Amniotic stem cell (primary cell): ENCODE measurements at regions not wholly inside any gene's neighbourhood (a gene's known extent, or its start where the extent isn't known, plus 50 kb on each side); places are given as distances from the start of the nearest gene placed in this dataset.

Source experiments
- DNase-seq: peaks from one replicate; lab custom pipeline; 2025; lab: John Stamatoyannopoulos, UW

DNA sequence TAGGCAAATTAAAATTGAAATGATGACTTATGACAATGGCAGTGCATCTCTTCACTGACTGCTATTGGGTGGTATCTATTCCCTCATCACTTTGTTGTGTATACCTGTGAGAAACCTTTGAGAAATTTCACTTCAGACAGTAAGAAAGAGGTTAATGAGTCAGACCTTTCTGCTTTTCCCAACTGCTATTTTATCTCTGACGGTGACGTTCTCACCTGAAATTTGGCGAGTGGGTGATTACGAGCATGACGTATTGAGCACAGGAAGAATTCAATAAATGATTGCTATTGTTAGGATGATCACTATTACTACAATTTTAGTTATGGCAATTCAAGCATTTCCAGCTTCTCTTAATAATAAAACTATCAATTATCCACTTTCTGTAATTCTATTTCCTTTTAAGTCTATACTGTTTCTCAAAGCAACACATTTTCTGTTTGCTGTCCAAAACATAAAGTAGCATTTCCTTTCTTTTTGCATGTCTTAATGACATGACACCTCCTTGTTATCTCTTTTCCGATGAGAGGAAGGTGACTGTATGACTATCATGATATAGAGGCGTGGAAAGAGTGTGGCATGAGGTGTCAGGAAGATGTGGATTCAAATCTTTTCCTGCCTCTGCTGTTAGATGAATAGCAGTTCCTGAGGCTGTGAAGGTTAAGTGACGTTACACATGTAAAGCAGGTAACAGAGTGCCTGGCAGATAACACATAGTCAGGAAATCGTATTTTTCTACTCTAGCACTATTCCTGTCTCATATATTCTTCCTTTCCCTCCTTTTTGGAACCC, 504.9 kb upstream of the SEMA6D start:
- no peak for DNase-seq

DNA sequence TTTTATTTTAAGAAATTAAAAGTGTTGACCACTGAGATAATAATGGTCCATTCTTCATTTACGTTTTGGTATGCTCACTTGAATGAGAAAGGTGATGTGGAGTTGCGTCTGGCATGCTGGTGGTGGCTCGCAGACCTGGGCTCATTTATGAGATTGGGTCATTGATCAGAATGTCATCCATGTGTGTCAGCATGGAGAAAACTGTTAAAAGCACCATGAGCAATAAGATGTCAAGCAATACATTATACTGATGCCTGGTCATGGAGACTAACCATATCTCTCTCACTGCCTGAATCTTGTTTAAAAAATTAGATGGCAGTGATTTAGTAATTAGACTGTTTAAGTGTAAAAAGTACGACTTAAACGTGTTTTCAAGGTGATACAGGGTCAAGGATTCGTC, 503.4 kb upstream of the SEMA6D start:
- DNase-seq: no peak

DNA sequence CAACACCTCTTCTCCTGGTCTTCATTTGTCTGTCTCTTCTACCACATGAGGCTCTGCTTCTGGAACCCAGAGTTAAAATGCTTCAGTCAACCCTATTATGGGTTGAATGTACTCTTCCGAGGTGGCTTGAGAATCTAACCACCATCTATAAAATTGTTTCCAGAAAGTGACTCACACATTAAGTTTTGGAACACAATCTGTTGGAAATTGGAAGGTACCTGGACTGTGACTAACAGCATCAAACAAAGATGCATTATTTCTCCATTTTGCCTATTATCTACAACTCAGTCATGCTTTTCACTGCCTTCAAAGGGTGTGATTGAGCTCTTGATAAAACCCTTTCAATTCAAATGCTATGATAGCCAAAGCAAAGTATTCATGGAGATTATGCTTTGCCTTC, 499.0 kb upstream of the SEMA6D start:
- DNase-seq: no peak

DNA sequence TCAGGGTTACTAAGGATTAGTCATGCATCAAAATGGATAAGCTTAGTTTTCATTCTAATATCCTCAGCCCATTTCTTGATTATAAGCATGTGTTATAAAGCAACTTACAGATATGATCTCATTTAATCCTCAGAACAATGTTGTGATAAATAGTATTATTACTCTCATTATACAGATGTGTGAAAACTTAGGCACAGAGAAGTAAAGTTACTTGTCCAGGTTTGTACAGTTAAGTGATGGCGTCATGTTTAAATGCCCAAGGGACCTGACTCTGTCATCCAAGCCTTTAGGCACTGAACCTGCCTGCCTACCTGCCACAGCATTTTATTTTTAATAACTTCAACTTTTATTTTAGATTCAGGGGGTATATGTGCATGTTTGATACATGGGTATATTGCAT, 472.9 kb upstream of the SEMA6D start:
- no peak for DNase-seq

DNA sequence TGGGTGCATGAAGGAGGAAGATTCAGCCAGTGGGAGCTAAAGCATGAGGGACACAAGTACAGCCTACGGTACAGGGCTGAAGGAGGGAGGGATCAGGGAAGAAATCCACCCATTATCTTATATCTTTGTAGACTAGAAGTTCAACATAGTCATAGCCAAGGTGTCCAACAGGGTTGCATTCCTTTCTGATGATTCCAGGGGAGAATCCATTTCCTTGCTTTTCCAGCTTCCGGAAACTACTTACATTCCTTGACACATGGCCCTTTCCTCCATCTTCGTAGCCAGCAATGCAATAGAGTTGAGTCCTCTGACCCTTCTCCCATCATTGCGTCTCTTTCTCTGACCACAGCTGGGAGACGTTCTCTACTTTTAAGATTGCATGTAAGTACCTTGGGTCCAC, 471.0 kb upstream of the SEMA6D start:
- no peak for DNase-seq

DNA sequence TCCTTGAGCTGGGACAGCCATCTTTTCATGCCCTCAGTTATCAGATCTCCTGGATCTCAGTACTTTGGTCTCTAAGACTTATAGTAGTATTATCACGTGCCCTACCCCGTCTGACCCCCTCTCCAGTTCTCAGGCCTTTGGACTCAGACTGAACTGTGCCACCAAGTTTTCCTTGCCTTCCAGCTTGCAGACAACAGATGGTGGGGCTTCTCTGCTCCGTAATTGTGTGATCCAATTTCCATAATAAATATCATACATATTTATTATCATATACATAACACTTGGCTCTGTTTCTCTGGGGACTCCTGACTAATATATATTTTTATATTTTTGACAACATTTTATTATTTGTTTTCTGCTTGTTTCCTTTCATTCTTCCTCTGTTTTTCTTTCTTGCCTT, 458.8 kb upstream of the SEMA6D start:
- no peak for DNase-seq

DNA sequence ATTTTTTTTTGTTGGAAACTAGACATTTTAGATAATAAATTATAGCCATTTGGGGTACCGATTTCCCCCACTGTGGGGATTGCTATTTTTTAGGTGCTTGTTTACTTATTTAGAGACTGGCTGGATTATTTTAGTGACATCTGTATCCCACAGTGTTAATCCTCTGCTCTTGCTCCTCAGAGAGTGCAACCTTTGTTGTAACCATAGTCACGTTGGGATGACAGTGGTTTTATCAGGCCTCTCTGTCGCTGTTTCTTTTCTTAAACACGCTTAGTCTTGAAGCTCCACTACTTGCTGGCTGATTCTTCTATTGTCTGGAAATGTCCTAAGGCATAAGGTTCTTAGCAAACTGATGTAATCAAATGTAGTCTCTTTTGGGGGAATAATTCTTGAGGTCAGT, 451.6 kb upstream of the SEMA6D start:
- no peak for DNase-seq

DNA sequence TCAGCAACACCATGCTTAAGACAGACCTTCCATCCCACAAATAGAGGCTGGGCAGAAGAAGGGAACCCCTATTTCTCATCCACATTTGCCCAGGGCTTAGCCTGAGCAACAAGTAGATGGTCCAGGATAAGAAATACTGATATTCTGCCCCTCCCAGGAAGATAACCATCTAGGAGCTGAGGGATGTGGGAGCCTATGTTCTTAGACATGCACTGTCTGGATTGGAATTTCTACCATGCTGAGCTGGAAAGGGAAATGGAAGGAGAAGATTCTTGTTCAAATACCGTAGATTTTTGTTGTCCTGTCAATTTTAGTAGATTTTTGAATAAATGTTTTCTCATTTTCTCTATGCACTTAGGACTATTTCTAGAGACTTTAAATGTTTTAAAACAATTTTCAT, 450.7 kb upstream of the SEMA6D start:
- DNase-seq: no peak

DNA sequence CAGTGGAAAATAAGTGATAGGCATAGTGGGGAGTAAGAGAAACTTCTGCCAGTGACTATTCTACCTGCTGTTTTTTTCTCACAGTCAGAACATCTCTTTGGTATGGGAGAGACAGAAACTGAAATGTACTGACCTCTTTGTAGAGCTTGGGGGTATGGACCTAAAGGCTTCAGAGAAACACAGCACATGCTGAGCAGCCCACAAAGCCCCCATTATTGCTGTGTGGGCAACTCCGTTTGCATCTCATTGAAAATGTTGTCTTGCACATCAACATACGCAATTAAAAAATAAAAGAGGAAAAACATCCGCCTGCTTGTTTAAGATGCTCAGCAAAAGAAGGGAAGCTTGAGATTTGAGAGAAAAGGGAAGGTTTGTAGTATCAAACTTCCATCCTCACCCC, 443.4 kb upstream of the SEMA6D start:
- DNase-seq: no peak

DNA sequence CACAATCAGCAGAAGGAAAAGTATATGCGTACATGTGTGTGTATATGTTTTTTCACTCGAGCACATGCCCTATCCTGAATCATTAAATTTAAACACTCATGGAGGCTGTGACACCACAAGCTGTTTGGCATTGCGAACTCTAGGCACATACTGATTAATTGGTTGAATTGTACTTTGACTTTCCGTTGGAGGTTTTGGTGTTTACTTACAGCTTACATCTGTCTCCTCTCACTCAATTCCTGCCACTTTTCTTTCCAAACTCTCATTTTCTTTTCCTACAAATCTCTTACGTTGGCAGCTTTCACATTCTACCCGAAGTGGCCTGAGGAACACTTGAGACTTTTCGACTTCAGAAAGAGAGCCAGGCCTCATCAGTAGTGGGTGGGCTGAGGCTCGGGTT, 434.1 kb upstream of the SEMA6D start:
- DNase-seq: no peak

DNA sequence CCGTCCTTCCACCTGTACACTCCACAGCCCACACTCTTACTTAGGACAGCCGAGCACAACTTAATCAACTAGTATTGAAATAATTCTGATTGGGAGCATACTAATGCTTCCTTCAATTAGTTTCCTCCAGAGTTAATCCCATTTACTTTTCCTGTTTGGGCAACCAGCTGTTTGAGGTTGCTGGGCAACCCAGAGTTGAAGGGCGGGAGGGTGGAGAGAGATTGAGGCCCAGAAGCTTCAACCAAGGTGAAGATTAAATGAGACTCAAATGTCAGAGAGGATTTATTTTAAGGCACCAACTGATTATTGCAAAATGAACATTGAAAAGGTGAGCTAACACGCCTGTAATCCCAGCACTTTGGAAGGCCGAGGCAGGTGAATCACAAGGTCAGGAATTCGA, 428.5 kb upstream of the SEMA6D start:
- DNase-seq: no peak

DNA sequence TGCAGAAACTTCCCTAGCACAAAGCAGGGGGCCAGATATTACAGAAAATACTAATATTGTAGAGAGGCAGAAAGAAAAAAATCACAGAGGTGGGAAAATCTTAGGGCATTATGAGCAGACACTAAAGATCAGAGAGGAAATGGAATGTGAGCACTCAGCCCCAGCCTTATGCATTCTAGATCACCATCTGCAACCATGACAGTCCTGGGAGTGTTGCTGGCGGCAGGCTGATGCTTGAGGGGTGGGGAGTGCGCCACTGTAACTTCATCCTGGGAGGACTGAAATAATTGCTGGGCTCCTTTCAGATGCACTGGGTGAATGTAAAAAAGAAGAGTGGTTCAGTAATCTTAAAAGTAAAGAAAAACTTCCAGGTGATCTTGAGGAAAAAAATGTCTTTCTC, 427.6 kb upstream of the SEMA6D start:
- DNase-seq: no peak

DNA sequence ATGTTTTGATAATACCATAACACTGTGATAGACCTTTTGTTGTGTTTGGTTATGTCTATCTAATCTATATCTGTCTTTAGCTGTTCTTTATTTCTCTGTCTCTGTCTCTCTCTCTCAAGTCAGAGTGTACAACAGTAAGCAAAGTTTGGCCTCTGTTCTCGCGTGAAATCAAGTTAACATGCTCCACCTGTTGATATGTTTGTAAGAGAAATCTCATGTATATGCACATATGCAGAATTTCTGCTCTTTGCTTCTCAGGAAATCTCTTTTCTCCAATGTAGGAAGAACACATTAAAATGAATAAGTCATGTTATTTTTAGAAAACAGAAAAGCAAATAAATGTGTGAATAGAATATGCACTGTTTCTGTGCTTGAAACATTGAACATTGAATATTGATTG, 425.5 kb upstream of the SEMA6D start:
- no peak for DNase-seq

DNA sequence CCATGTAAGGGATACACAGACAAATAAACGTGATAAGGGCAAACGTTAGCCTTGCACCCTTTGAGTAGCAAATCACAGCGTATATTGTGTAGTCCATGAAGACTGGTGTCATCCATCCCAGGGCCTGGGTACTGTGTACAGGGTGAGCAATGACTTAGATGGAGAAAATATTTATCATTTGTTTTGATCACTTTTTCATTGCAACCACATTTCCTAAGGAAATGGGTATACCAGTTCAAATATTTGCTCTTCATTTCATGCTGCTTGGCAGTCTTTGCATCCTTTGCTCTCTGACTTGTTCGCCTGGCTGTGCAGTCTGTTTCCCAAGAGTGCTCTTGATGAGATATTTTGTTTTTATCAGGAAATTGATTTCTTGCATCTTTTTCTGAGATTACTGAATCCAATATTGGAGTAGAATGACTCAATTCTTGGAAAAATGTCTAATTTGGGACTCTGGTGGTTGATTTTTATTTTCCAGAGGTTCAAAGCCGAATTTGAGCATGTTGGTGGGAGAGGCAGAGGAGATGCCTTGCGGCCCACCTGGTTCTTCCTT, 424.6 kb upstream of the SEMA6D start:
- no peak for DNase-seq

DNA sequence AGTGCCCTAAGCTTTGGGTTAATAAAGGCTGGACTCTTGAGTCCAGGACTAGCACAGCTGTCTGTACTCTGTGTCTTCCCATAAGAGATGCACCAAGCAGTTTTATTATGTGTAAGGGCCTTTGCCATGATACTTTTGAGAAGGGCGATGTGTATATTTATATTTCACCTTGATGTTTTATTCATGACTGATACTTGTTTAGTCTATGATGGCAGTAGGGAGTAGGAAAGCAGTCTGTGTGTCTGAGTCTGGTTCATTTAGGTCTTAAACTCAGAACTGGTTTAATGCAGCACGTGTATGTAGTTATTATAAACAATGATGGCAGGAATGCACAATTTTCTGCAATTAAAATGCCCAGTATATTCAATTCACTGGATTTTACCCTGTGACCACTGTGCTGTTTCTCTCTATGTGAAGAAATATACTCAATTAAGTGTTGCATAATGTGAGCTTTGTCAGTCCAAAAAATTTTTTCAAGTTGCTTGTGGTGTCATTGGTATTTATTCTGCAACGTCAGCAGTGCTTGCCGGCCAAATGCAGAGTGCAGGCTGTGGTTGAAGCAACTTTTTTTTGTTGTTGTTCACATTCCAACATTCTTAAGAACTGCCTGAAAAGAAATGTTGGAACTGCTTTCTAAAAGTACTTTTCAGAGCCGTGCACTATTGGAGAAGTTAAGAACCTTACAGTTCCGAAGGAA, 423.7 kb upstream of the SEMA6D start:
- DNase-seq: peak; percentile 56

DNA sequence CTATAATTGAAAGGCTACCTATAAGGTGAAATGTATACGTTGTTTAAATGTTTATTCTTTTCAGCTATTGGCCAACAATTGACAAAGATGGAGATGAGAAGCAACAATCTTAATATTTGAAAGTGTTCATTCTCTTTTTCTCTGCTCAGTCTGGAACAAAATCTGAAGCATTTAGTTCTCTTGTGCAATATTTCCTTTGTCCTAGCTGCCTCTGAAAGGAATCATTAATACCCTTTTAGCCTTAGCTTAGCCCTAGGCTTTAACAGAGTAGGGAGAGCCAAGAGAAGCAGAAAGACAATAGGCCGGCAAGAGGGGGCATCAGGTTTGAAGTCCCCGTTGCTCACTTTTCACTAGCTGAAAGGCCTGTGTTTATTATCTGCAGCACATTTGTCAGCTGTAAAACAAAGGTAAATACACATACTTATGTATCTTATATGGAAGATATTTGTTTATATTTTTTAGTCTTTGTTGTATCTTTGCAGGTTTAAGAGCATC, 422.5 kb upstream of the SEMA6D start:
- DNase-seq: no peak

DNA sequence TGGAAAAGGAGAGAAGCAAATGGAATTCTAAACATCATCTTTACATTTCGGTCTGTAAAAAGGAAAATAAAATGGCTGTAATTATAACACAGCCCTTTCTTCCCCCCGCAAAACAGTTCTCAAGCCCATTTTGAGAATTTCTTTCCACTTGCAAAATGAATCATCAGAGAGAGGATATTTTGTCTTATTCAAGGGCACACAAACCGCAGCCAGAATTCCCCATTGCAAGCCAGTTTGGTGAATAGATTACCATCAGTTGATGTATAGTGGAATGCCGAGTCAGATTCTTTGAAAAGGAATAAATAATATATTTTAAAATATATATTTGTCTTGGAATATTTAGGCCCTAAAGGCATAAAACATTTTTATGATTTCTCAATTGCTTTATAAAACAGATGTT, 420.4 kb upstream of the SEMA6D start:
- DNase-seq: no peak

DNA sequence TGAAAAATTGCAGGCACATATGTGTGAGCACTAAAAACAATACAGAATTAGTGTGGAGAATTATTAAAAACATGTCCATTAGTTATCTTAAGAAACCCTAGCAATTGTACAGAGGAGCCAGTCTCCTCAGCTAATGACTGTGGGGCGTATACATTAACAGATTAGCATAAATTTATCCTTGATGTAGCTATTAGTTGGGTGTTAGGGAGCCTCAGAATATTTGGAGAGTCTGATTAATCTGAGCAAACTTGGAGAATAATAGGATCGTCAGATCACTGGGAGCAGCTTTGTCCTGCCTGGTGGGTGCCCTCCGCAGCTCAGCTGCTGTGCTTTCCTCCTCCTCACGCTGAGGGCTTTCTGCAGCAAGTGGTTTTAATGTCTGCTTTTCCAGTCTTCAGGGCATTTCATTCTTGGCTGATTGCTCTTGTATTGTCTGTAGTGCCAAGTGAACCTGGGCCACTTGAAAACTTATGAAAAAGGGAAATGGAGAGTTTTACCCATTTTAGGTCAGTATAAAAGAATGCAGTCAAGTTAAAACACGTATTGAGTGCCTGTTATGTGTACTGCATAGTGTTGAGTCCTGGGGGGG, 417.4 kb upstream of the SEMA6D start:
- DNase-seq: no peak

DNA sequence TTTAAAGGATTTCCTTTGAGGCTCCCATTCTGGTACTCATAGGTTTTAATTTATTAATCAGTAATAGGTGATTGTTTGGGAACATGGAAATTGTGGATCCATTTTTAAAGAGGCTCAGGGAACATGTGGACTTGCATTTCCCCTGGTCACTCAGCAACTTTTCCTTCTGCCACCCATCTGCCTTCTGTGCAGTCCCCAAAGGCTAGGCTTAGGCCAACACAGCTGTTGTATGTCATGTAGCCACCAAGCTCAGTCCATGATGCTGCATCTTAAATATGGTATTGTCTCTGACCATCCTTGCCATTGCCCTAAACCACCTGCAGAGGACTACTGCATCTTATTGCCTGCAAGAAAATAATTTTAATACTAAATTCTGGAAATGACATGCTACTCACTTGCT, 416.7 kb upstream of the SEMA6D start:
- no peak for DNase-seq

DNA sequence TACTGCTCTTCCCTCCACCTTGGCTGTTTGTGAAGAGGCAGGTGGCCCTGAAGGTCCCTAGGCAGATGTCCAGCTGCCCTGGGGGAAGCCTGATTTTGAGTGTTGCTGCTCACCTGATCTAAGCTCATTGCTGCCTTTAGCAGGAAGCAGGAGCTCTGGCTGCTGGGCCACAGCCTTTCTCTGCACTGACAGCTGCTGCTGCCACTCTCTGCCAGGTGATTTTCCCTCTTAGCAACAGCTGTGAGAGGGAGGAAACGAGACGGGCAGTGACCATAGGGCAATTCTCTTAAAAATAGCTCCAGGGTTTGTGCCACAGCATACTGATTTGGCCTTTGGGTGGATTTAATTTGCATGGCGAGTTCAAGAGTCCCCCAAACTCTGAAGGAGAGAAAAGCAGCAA, 415.8 kb upstream of the SEMA6D start:
- DNase-seq: no peak

DNA sequence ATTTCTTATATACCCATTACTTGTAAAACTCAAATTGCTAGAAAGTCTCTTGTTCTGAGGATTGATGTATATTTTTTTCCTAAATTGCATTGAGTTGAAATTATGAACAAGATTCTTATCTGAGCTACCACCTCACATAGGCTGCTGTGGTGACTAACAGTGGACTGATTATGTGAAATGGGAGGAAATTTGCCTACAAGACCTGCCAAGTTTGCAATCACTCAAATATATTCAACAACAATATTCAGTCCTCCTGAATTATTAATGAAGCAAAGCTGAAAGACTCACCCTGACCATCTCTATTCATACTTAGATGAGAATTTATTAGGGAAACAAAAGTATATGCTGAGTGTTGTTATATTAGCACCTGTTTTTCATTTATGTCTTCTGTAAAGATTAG, 412.6 kb upstream of the SEMA6D start:
- no peak for DNase-seq

DNA sequence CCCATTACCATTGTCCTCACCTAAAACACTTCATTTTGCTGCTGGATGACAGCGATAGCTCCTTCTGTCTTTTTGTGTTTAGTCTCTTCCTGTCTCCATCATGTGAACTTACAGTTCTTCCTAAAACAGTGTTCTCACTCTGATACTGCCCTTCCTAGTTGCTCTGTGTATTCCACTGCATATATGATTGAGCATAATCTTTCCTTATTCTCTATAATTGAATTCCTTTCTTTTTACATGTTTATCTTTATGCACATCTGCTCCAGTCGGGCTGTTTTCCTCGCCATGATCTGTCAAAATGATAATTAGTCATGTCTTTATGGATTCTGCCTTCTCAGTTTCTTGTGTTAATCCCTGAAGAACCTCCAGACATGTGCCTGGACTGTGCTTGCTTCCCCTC, 405.1 kb upstream of the SEMA6D start:
- no peak for DNase-seq
